CD8-positive, alpha-beta memory T cell (primary cell): ENCODE measurements at regions not wholly inside any gene's neighbourhood (a gene's known extent, or its start where the extent isn't known, plus 50 kb on each side); places are given as distances from the start of the nearest gene placed in this dataset.

Source experiments
- CTCF ChIA-PET: fragments of 350-600 bp; sonication (Branson Sonifier 250); formaldehyde crosslinking; loops from one replicate; lab custom pipeline; 2021; ENCODE audit warnings: antibody characterized with exemption; lab: Charles Lee
- POLR2A ChIA-PET: fragments of 350-600 bp; sonication (Branson Sonifier 250); formaldehyde crosslinking; loops from one replicate; lab custom pipeline; 2021; ENCODE audit warnings: antibody characterized with exemption; lab: Charles Lee
- DNase-seq, 5 donors: peaks; one replicate each; pipeline versions ENCODE4 v3.0.0 to v3.0.0-alpha.2; 2020 to 2022; ENCODE audit warnings: mixed read lengths in 1 of 5
- H3K27ac ChIP-seq: one replicate; pipeline ENCODE4 v1.7.0; 2013; ENCODE audit warnings: low read depth, mild to moderate bottlenecking, low read length, moderate library complexity
- H3K27me3 ChIP-seq: 2 replicates; pipeline ENCODE4 v1.7.0; 2013; ENCODE audit warnings: low read length, mild to moderate bottlenecking; ENCODE audit not compliant: insufficient read depth, poor library complexity, severe bottlenecking
- H3K36me3 ChIP-seq: 2 replicates; pipeline ENCODE4 v1.7.0; 2013; ENCODE audit warnings: mild to moderate bottlenecking, low read length, moderate library complexity; ENCODE audit not compliant: insufficient read depth
- H3K4me1 ChIP-seq: 2 replicates; pipeline ENCODE4 v1.7.0; 2013; ENCODE audit warnings: mild to moderate bottlenecking, low read length, moderate library complexity; ENCODE audit not compliant: insufficient read depth
- H3K4me3 ChIP-seq: 2 replicates; pipeline ENCODE4 v1.7.0; 2013; ENCODE audit warnings: mild to moderate bottlenecking, low read length
- H3K9me3 ChIP-seq: 2 replicates; pipeline ENCODE4 v1.7.0; 2013; ENCODE audit warnings: mild to moderate bottlenecking, low read length
- H3K27ac Mint-ChIP-seq, 8 donors: one replicate each; pipeline ENCODE4 v1.8.0; 2020 to 2021; ENCODE audit warnings: mixed read lengths in 8 of 8, mild to moderate bottlenecking in 6 of 8, inconsistent platforms in 3 of 8, moderate library complexity in 3 of 8
- H3K27me3 Mint-ChIP-seq, 2 donors: one replicate each; pipeline ENCODE4 v1.8.0; 2020 to 2021; ENCODE audit warnings: mixed read lengths in 2 of 2, mild to moderate bottlenecking in 1 of 2, moderate library complexity in 1 of 2
- H3K36me3 Mint-ChIP-seq, 3 donors: one replicate each; pipeline ENCODE4 v1.8.0; 2020 to 2021; ENCODE audit warnings: mixed read lengths in 3 of 3, inconsistent platforms in 1 of 3, mild to moderate bottlenecking in 1 of 3
- H3K4me1 Mint-ChIP-seq, 3 donors: one replicate each; pipeline ENCODE4 v1.8.0; 2020 to 2021; ENCODE audit warnings: mixed read lengths in 3 of 3, inconsistent platforms in 1 of 3, mild to moderate bottlenecking in 1 of 3
- H3K4me3 Mint-ChIP-seq, 7 donors: one replicate each; pipeline ENCODE4 v1.8.0; 2020 to 2021; ENCODE audit warnings: mixed read lengths in 7 of 7, mild to moderate bottlenecking in 6 of 7, moderate library complexity in 4 of 7, inconsistent platforms in 2 of 7
- H3K9me3 Mint-ChIP-seq, 5 donors: one replicate each; pipeline ENCODE4 v1.8.0; 2020 to 2022; ENCODE audit warnings: mixed read lengths in 5 of 5, mild to moderate bottlenecking in 3 of 5, moderate library complexity in 2 of 5, inconsistent platforms in 1 of 5

DNA sequence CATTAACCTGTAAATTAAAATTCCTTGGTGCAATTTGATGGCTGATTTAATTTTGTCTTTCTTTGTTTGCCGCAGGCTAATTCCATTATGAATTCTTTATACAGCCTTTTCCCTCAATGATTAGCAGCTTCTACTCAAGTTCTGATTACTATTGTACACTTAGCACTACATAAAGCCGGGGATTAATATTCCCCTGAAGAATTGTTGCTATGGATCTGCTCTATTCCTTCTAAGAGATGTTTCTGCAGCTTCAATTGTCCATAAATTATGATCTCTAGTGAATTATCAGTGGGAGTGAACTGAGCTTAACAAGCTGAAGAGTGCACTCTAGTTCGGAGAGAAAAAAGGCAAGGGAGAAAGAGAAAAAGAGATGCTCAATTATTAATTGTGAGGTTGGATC is 433.7 kb upstream of the SPRED2 start:
- POLR2A ChIA-PET, result no interaction called here

GRCh38 chr2:65864619-65865018 is 432.2 kb upstream of the SPRED2 start:
- no peaks in the 10 kb centered on the region for H3K4me1 ChIP-seq
- H3K27me3 ChIP-seq, result no peaks in the 10 kb centered on the region
- H3K4me3 Mint-ChIP-seq, result no peak overlapping the region
- DNase-seq, result no peak
- H3K9me3 Mint-ChIP-seq, result peaks cover 0 to 2% (median 0%) of the 10 kb centered on the region in 5 donors
- H3K27ac ChIP-seq, result no peak overlapping the region
- no peaks in the 10 kb centered on the region for H3K36me3 Mint-ChIP-seq
- no peaks in the 10 kb centered on the region for H3K36me3 ChIP-seq
- CTCF ChIA-PET, result interaction anchor here (1.7 kb wide), 1 partner anchor 10 kb away, joined by 4 read pairs; no protein-coding TSS in a partner anchor
- no peaks in the 10 kb centered on the region for H3K9me3 ChIP-seq
- no peaks in the 10 kb centered on the region for H3K4me1 Mint-ChIP-seq
- peaks cover 0 to 4% of the 10 kb centered on the region in 2 donors for H3K27me3 Mint-ChIP-seq
- H3K27ac Mint-ChIP-seq, result no peak overlapping the region
- POLR2A ChIA-PET, result no interaction called here
- no peak overlapping the region for H3K4me3 ChIP-seq

More for the DNA sequence above, 433.7 kb upstream of the SPRED2 start:
- Histone ChIP-seq H3K36me3 (no peaks in the 10 kb centered on the region), H3K4me3 (no peak overlapping the region), H3K4me1 (no peaks in the 10 kb centered on the region), H3K9me3 (no peaks in the 10 kb centered on the region), H3K27me3 (no peaks in the 10 kb centered on the region), H3K27ac (no peak overlapping the region)
- CTCF ChIA-PET, result interaction anchor here (1.7 kb wide), 1 partner anchor 11 kb away, joined by 4 read pairs; no protein-coding TSS in a partner anchor
- Mint-ChIP-seq H3K27ac (no peak overlapping the region), H3K9me3 (peaks cover 0 to 2% (median 0%) of the 10 kb centered on the region in 5 donors), H3K4me1 (no peaks in the 10 kb centered on the region), H3K36me3 (no peaks in the 10 kb centered on the region), H3K27me3 (peaks cover 0 to 4% of the 10 kb centered on the region in 2 donors), H3K4me3 (no peak overlapping the region)
- no peak for DNase-seq

- Histone ChIP-seq H3K4me3 (no peak overlapping the region), H3K36me3 (no peaks in the 10 kb centered on the region), H3K27me3 (no peaks in the 10 kb centered on the region), H3K9me3 (no peaks in the 10 kb centered on the region), H3K27ac (no peak overlapping the region), H3K4me1 (no peaks in the 10 kb centered on the region)
- Mint-ChIP-seq H3K36me3 (no peaks in the 10 kb centered on the region), H3K27ac (no peak overlapping the region), H3K27me3 (peaks cover 0 to 2% of the 10 kb centered on the region in 2 donors), H3K4me3 (no peak overlapping the region), H3K4me1 (no peaks in the 10 kb centered on the region), H3K9me3 (peaks cover 0 to 2% (median 0%) of the 10 kb centered on the region in 5 donors)
- no peak for DNase-seq
- CTCF ChIA-PET, result no interaction called here
- POLR2A ChIA-PET, result no interaction called here
These were observed 431.3 kb upstream of the SPRED2 start for GRCh38 chr2:65863713-65864112.

DNA sequence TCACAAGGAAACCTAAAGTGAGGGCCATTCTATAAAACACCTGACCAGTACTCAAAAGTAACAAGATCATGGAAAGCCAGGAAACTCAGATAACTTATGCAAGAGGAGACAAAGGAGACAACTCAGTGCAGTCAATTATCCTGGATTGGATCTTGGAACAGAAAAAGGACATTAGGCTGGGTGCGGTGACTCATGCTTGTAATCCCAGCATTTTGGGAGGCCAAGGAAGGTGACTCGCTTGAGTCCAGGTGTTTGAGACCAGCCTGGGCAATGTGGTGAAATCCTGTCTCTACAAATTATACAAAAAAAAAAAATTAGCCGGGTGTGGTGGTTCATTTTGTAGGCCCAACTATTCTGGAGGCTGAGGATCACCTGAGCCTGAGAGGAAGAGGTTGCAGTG is 424.5 kb upstream of the SPRED2 start:
- Histone ChIP-seq H3K27me3 (no peaks in the 10 kb centered on the region), H3K4me1 (no peaks in the 10 kb centered on the region), H3K9me3 (no peaks in the 10 kb centered on the region), H3K27ac (no peak overlapping the region), H3K36me3 (no peaks in the 10 kb centered on the region), H3K4me3 (no peak overlapping the region)
- ChIA-PET POLR2A (no interaction called here), CTCF (no interaction called here)
- peaks cover 0 to 2% of the 10 kb centered on the region in 2 donors for H3K27me3 Mint-ChIP-seq
- DNase-seq, result no peak
- H3K4me1 Mint-ChIP-seq, result no peaks in the 10 kb centered on the region
- H3K36me3 Mint-ChIP-seq, result no peaks in the 10 kb centered on the region
- peaks cover 0 to 4% (median 0%) of the 10 kb centered on the region in 5 donors for H3K9me3 Mint-ChIP-seq
- H3K27ac Mint-ChIP-seq, result no peak overlapping the region
- H3K4me3 Mint-ChIP-seq, result no peak overlapping the region

- DNase-seq, result no peak
- POLR2A ChIA-PET, result no interaction called here
- Mint-ChIP-seq H3K27ac (no peak overlapping the region), H3K27me3 (peaks cover 0 to 2% of the 10 kb centered on the region in 2 donors), H3K9me3 (peaks cover 0 to 4% (median 0%) of the 10 kb centered on the region in 5 donors), H3K4me1 (no peaks in the 10 kb centered on the region), H3K36me3 (no peaks in the 10 kb centered on the region), H3K4me3 (no peak overlapping the region)
- CTCF ChIA-PET, result no interaction called here
- Histone ChIP-seq H3K27me3 (no peaks in the 10 kb centered on the region), H3K4me1 (no peaks in the 10 kb centered on the region), H3K4me3 (no peak overlapping the region), H3K36me3 (no peaks in the 10 kb centered on the region), H3K9me3 (no peaks in the 10 kb centered on the region), H3K27ac (no peak overlapping the region)
These were observed 424.0 kb upstream of the SPRED2 start for GRCh38 chr2:65856423-65856822.

- H3K27me3 Mint-ChIP-seq, result no peaks in the 10 kb centered on the region
- no peaks in the 10 kb centered on the region for H3K36me3 Mint-ChIP-seq
- H3K4me3 ChIP-seq, result no peak overlapping the region
- H3K4me1 ChIP-seq, result no peaks in the 10 kb centered on the region
- POLR2A ChIA-PET, result no interaction called here
- H3K27ac Mint-ChIP-seq, result no peak overlapping the region
- no peaks in the 10 kb centered on the region for H3K4me1 Mint-ChIP-seq
- CTCF ChIA-PET, result no interaction called here
- no peaks in the 10 kb centered on the region for H3K36me3 ChIP-seq
- H3K4me3 Mint-ChIP-seq, result no peak overlapping the region
- H3K9me3 ChIP-seq, result no peaks in the 10 kb centered on the region
- peaks cover 0 to 4% (median 0%) of the 10 kb centered on the region in 5 donors for H3K9me3 Mint-ChIP-seq
- no peak overlapping the region for H3K27ac ChIP-seq
- DNase-seq, result no peak
- no peaks in the 10 kb centered on the region for H3K27me3 ChIP-seq
These were observed 418.3 kb upstream of the SPRED2 start for GRCh38 chr2:65850695-65851094.

DNA sequence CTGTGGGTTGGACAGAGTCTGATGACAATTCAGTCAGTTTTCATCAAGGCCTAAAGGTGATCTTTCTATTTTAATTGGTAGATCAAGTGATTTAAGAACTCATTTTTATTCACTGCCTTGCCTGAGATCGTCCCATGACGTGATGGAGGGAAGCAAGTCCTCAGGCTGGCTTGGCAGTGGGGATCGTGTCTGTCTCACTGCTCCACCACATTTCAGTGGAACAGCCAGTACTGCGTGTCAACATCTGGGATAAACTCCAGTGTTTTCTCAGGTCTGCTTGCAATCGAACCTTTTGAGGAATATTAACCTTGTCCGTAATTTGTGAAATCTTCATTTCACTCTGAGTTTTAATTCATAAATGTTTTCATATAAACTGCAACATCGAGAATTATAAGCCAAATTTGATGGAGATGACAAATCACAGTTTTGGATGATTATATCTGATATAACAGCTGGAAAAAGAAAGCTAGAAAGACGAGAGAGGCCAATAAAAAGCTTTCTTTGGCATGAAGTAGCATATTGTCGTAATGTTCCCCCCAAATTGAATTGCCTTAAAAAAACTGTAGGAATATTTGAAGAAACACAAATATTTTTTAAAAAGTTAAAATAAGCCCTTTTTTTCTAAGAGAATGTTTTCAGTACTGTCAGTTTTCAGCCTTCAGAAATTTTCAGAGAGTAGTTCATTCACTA is 414.7 kb upstream of the SPRED2 start:
- Mint-ChIP-seq H3K4me1 (no peaks in the 10 kb centered on the region), H3K36me3 (no peaks in the 10 kb centered on the region), H3K27me3 (no peaks in the 10 kb centered on the region), H3K27ac (no peak overlapping the region), H3K9me3 (peaks cover 0 to 6% (median 0%) of the 10 kb centered on the region in 5 donors), H3K4me3 (no peak overlapping the region)
- POLR2A ChIA-PET, result no interaction called here
- Histone ChIP-seq H3K27me3 (no peaks in the 10 kb centered on the region), H3K27ac (no peak overlapping the region), H3K4me1 (no peaks in the 10 kb centered on the region), H3K36me3 (no peaks in the 10 kb centered on the region), H3K4me3 (no peak overlapping the region), H3K9me3 (no peaks in the 10 kb centered on the region)
- DNase-seq, result no peak
- CTCF ChIA-PET, result no interaction called here

GRCh38 chr2:65845442-65846182 is 413.2 kb upstream of the SPRED2 start:
- no peak overlapping the region for H3K27ac ChIP-seq
- no peaks in the 10 kb centered on the region for H3K27me3 ChIP-seq
- Mint-ChIP-seq H3K27me3 (no peaks in the 10 kb centered on the region), H3K4me3 (no peak overlapping the region), H3K36me3 (no peaks in the 10 kb centered on the region), H3K27ac (no peak overlapping the region), H3K9me3 (peaks cover 0 to 7% (median 2%) of the 10 kb centered on the region in 5 donors), H3K4me1 (no peaks in the 10 kb centered on the region)
- no peak overlapping the region for H3K4me3 ChIP-seq
- DNase-seq, result no peak
- ChIA-PET CTCF (no interaction called here), POLR2A (no interaction called here)
- H3K9me3 ChIP-seq, result no peaks in the 10 kb centered on the region
- H3K36me3 ChIP-seq, result no peaks in the 10 kb centered on the region
- no peaks in the 10 kb centered on the region for H3K4me1 ChIP-seq
